ENCODE measurements at regions not wholly inside any gene's neighbourhood (a gene's known extent, or its start where the extent isn't known, plus 50 kb on each side); places are given as distances from the start of the nearest gene placed in this dataset.
"Not testable (repeated sequence)": the region's sequence is repeated elsewhere in the genome, so short reads cannot be mapped to it uniquely, and the experiment has no call there.

DNA sequence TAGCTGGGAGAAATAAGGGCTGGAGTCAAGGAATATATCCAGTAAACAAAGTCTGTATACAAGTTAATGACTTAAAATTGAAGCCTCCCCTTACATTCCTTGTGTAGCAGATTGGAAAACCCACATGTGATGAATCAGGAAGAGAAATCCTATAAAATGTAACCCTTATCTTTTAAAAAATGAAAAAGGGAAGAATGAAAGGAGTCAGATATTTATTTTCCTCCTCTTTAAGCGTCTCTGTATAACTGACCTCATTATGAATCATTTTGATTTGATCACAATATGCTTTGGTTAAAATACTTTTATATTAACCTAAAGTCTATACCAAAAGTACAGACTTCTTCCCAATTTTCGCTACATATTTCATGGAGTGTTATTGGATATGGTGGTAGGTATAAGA, 316.3 kb upstream of the STAC start:
- 80% methylated on average over 2 of the region's 2 CpGs for WGBS, 2 donors (ENCODE audit: low coverage in 1 of 2)
- no peak for DNase-seq
- Histone ChIP-seq H3K4me1 (no peaks in the 10 kb centered on the region), H3K9me3 (no peaks in the 10 kb centered on the region), H3K36me3 (no peaks in the 10 kb centered on the region), H3K27ac (no peak overlapping the region), H3K27me3 (no peaks in the 10 kb centered on the region), H3K4me3 (no peak overlapping the region)
- in situ Hi-C loops (cut with MboI; ENCODE audit: low pct_ligation_motif_present in 1 of 4, low pct_unique_long_range_greater_than_20kb in 1 of 4, low sequenced_read_pairs in 3 of 4) (no loop called here), intact Hi-C loops (cut with DNase I; ENCODE audit: low total_unique reads) (no loop called here)
- TF ChIP-seq, protein P1, sequence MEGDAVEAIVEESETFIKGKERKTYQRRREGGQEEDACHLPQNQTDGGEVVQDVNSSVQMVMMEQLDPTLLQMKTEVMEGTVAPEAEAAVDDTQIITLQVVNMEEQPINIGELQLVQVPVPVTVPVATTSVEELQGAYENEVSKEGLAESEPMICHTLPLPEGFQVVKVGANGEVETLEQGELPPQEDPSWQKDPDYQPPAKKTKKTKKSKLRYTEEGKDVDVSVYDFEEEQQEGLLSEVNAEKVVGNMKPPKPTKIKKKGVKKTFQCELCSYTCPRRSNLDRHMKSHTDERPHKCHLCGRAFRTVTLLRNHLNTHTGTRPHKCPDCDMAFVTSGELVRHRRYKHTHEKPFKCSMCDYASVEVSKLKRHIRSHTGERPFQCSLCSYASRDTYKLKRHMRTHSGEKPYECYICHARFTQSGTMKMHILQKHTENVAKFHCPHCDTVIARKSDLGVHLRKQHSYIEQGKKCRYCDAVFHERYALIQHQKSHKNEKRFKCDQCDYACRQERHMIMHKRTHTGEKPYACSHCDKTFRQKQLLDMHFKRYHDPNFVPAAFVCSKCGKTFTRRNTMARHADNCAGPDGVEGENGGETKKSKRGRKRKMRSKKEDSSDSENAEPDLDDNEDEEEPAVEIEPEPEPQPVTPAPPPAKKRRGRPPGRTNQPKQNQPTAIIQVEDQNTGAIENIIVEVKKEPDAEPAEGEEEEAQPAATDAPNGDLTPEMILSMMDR (IDR thresholded peaks at IDR 0.05), result no peak
- no peak for TF ChIP-seq EP300 (IDR thresholded peaks at IDR 0.05; ENCODE audit: low read depth)
- TF ChIP-seq POLR2AphosphoS5 (IDR thresholded peaks at IDR 0.05), result no peak
- no peak for TF ChIP-seq POLR2A (IDR thresholded peaks at IDR 0.05)

DNA sequence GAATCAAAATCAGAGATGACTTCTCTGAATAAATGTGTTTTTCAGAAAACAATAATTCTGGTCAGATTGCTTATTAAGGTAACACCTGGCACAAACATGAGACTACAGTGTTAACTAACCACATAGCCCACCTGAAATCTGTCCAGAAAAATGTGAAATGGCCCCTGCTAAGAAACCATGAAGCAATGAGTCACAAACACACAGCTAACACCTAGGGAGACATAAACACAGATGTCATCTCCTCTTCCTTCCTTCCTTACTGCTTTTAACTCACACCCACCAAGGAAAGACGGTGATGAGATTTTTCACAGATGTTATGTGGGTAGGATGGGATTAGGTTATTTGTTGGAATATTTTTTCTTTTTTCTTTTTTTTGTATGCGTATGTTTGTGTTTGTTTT, 315.0 kb upstream of the STAC start:
- in situ Hi-C loops (cut with MboI; ENCODE audit: low pct_ligation_motif_present in 1 of 4, low pct_unique_long_range_greater_than_20kb in 1 of 4, low sequenced_read_pairs in 3 of 4), result no loop called here
- WGBS, 2 donors (ENCODE audit: low coverage in 1 of 2), result 82 to 95% methylated on average over 2 of the region's 2 CpGs

DNA sequence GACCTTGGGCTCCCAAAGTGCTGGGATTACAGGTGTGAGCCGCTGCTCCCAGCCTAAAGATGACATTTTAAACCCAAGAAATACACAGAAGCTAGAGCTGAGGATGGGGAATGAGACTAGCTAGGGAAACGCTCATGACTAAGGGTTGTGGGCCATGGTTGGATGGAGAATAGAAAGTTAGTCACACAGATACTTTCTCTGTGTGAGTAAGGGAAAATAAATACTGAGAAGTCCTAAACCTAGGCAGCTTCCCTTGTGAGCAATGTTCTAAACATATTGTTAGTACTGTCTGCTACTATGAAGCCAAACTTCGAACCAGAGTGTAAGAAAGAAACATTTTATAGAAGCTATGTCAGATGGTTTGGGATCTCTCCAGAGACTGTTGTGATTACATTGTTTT, 304.8 kb upstream of the STAC start:
- Histone ChIP-seq H3K27me3 (no peaks in the 10 kb centered on the region), H3K9me3 (no peaks in the 10 kb centered on the region), H3K36me3 (no peaks in the 10 kb centered on the region), H3K4me3 (no peak overlapping the region), H3K27ac (no peak overlapping the region), H3K4me1 (no peaks in the 10 kb centered on the region)
- DNase-seq, result no peak
- in situ Hi-C loops (cut with MboI; ENCODE audit: low pct_ligation_motif_present in 1 of 4, low pct_unique_long_range_greater_than_20kb in 1 of 4, low sequenced_read_pairs in 3 of 4) (no loop called here), intact Hi-C loops (cut with DNase I; ENCODE audit: low total_unique reads) (no loop called here)
- 46 to 66% methylated on average over 2 to 3 of the region's 3 CpGs for WGBS, 2 donors (ENCODE audit: low coverage in 1 of 2)
- TF ChIP-seq POLR2A (IDR thresholded peaks at IDR 0.05) (no peak), EP300 (IDR thresholded peaks at IDR 0.05; ENCODE audit: low read depth) (no peak), POLR2AphosphoS5 (IDR thresholded peaks at IDR 0.05) (no peak)
- TF ChIP-seq, protein P1 (IDR thresholded peaks at IDR 0.05), result no peak

More for the DNA sequence above, 315.0 kb upstream of the STAC start:
- no peaks in the 10 kb centered on the region for H3K36me3 ChIP-seq
- H3K9me3 ChIP-seq, result no peaks in the 10 kb centered on the region
- no peak for DNase-seq
- H3K27me3 ChIP-seq, result no peaks in the 10 kb centered on the region
- intact Hi-C loops (cut with DNase I; ENCODE audit: low total_unique reads), result no loop called here
- H3K27ac ChIP-seq, result no peak overlapping the region
- H3K4me1 ChIP-seq, result no peaks in the 10 kb centered on the region
- no peak overlapping the region for H3K4me3 ChIP-seq
- TF ChIP-seq POLR2A (IDR thresholded peaks at IDR 0.05), result no peak
- TF ChIP-seq, protein P1 (IDR thresholded peaks at IDR 0.05), result no peak
- no peak for TF ChIP-seq EP300 (IDR thresholded peaks at IDR 0.05; ENCODE audit: low read depth)
- TF ChIP-seq POLR2AphosphoS5 (IDR thresholded peaks at IDR 0.05), result no peak

DNA sequence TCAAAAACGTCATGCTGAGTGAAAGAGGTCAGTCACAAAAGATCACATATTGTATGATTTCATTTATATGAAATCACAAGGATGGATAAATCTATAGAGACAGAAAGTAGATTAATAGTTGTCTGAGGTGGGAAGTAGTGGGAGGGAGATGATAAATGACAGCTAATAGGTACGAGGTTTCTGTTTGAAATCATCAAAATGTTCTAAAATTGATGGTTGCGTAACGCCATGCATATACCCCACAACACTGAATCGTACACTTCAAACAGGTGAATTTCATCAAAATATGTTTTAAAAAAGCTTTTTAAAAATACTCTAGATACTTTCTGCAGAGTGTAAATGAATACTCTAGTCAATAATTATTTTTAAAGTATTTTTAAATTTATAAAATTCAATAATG, 303.0 kb upstream of the STAC start:
- TF ChIP-seq, protein P1 (IDR thresholded peaks at IDR 0.05), result no peak
- TF ChIP-seq POLR2A (IDR thresholded peaks at IDR 0.05) (no peak), POLR2AphosphoS5 (IDR thresholded peaks at IDR 0.05) (no peak)
- in situ Hi-C loops (cut with MboI; ENCODE audit: low pct_ligation_motif_present in 1 of 4, low pct_unique_long_range_greater_than_20kb in 1 of 4, low sequenced_read_pairs in 3 of 4), result no loop called here
- no peaks in the 10 kb centered on the region for H3K4me1 ChIP-seq
- no peaks in the 10 kb centered on the region for H3K27me3 ChIP-seq
- 73 to 80% methylated on average over 5 of the region's 5 CpGs for WGBS, 2 donors (ENCODE audit: low coverage in 1 of 2)
- DNase-seq, result no peak
- no peak overlapping the region for H3K27ac ChIP-seq
- no peaks in the 10 kb centered on the region for H3K36me3 ChIP-seq
- no peak overlapping the region for H3K4me3 ChIP-seq
- no peaks in the 10 kb centered on the region for H3K9me3 ChIP-seq
- intact Hi-C loops (cut with DNase I; ENCODE audit: low total_unique reads), result no loop called here

DNA sequence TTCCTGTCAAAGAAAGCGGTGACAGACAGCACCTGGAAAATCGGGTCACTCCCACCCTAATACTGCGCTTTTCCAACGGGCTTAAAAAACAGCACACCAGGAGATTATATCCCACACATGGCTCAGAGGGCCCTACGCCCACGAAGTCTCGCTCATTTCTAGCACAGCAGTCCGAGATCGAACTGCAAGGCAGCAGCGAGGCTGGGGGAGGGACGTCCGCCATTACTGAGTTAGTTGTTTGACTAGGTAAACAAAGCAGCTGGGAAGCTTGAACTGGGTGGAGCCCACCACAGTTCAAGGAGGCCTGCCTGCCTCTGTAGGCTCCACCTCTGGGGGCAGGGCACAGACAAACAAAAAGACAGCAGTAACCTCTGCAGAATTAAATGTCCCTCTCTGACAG, 297.3 kb upstream of the STAC start:
- H3K27ac ChIP-seq; H3K4me1 ChIP-seq; H3K36me3 ChIP-seq; H3K27me3 ChIP-seq; DNase-seq; in situ Hi-C loops (cut with MboI; ENCODE audit: low pct_ligation_motif_present in 1 of 4, low pct_unique_long_range_greater_than_20kb in 1 of 4, low sequenced_read_pairs in 3 of 4); H3K4me3 ChIP-seq; H3K9me3 ChIP-seq; intact Hi-C loops (cut with DNase I; ENCODE audit: low total_unique reads): not testable (repeated sequence)
- WGBS, 2 donors (ENCODE audit: low coverage in 1 of 2), result 88 to 92% methylated on average over 11 to 12 of the region's 12 CpGs

Data from transverse colon (tissue), 4 donors.